MCF 10A (cell line): ENCODE measurements at regions not wholly inside any gene's neighbourhood (a gene's known extent, or its start where the extent isn't known, plus 50 kb on each side); places are given as distances from the start of the nearest gene placed in this dataset.

Experiments
- BruUV-seq: library from RNA; stranded (reverse); fragments of 400-500 nt; replicated peaks from 2 replicates; lab custom pipeline; 2021; lab: Mats Ljungman, UMichigan
- CTCF ChIA-PET: fragments of 300-600 bp; sonication (Branson Sonifier 250); formaldehyde crosslinking; extraction: SDS; loops from one replicate; lab custom pipeline; 2021; ENCODE audit warnings: antibody characterized with exemption, inconsistent platforms; lab: Yijun Ruan, JAX
- POLR2A ChIA-PET: fragments of 300-600, 350-650 bp; sonication (Branson Sonifier 250); formaldehyde crosslinking; extraction: SDS; loops from one replicate; lab custom pipeline; 2020; ENCODE audit warnings: antibody characterized with exemption, inconsistent platforms; lab: Yijun Ruan, JAX
- DNase-seq: peaks from one replicate; pipeline ENCODE4 v3.0.0-alpha.2; 2018; ENCODE audit not compliant: unreplicated experiment
- H3K27ac Mint-ChIP-seq: one replicate; pipeline ENCODE4 v1.8.0; 2022; ENCODE audit warnings: mild to moderate bottlenecking, low read depth, mixed read lengths; ENCODE audit not compliant: unreplicated experiment
- H3K27me3 Mint-ChIP-seq: one replicate; pipeline ENCODE4 v1.8.0; 2022; ENCODE audit warnings: mixed read lengths; ENCODE audit not compliant: insufficient read depth, unreplicated experiment
- H3K36me3 Mint-ChIP-seq: one replicate; pipeline ENCODE4 v1.8.0; 2022; ENCODE audit warnings: mild to moderate bottlenecking, moderate library complexity, mixed read lengths; ENCODE audit not compliant: insufficient read depth, unreplicated experiment
- H3K4me1 Mint-ChIP-seq: one replicate; pipeline ENCODE4 v1.8.0; 2022; ENCODE audit warnings: mixed read lengths; ENCODE audit not compliant: insufficient read depth, unreplicated experiment
- H3K4me3 Mint-ChIP-seq: one replicate; pipeline ENCODE4 v1.8.0; 2022; ENCODE audit warnings: mild to moderate bottlenecking, moderate library complexity, mixed read lengths; ENCODE audit not compliant: unreplicated experiment
- H3K9me3 Mint-ChIP-seq: one replicate; pipeline ENCODE4 v1.8.0; 2022; ENCODE audit warnings: mixed read lengths; ENCODE audit not compliant: unreplicated experiment
- CTCF ChIP-seq: fragments of 200-600 bp; IDR thresholded peaks from one replicate; pipeline ENCODE4 v1.8.0; 2022; ENCODE audit warnings: antibody characterized with exemption, mild to moderate bottlenecking; ENCODE audit not compliant: unreplicated experiment
- intact Hi-C: fragments of 100-400 bp; cut with micrococcal nuclease; formaldehyde crosslinking; loops from 2 replicates; pipeline ENCODE4 v1.14.1; 2022

DNA sequence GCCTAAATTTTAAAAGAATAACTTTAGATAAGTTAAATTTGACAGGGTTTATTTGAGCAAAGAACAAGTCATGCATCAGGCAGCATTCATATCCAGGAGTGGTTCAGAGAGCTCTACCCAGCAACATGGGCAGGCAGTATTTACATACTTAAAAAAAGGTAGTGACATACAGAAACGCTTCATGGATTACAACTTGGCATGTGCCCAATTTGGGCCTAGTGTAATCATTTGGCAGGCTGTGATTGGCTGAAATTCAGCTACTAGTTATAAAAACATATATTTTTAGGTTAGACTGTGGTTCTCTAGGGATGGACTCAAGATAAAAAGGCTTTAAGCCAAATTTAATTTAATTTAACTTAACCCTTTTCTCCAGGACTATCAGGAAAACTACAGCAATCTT lies 374.0 kb upstream of the ADAMTS16 start:
- no peak overlapping the region for H3K27ac Mint-ChIP-seq
- no peak for TF ChIP-seq CTCF
- H3K36me3 Mint-ChIP-seq: no peaks in the 10 kb centered on the region
- H3K4me3 Mint-ChIP-seq: no peak overlapping the region
- CTCF ChIA-PET: no interaction called here
- POLR2A ChIA-PET: no interaction called here
- no peaks in the 10 kb centered on the region for H3K4me1 Mint-ChIP-seq
- intact Hi-C loops: no loop called here
- no TSS peak for BruUV-seq
- peaks cover 8% of the 10 kb centered on the region for H3K9me3 Mint-ChIP-seq
- no peak for DNase-seq
- H3K27me3 Mint-ChIP-seq: no peaks in the 10 kb centered on the region

DNA sequence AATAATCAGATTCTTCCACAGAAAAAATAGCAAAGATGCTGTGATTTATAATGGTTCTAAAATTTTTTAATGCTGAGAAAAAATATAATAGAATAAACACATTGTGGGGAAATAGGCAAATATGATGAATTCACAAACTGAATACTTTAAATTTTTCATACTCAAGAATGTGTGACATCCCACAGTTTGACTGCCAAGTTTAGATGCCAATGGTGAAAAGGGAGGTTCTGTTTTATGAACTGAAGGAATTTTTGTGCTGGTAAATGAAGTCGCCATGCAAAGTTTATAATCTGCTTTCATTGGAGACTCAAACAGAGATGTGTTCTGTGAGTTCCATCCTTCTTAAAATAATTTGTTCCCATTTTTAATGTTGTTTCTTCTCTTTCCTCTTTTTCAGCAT lies 367.5 kb upstream of the ADAMTS16 start:
- TF ChIP-seq CTCF: no peak
- intact Hi-C loops: no loop called here
- BruUV-seq: no TSS peak
- peaks cover 8% of the 10 kb centered on the region for H3K9me3 Mint-ChIP-seq
- H3K36me3 Mint-ChIP-seq: no peaks in the 10 kb centered on the region
- H3K4me1 Mint-ChIP-seq: peaks cover 4% of the 10 kb centered on the region
- no peak overlapping the region for H3K4me3 Mint-ChIP-seq
- POLR2A ChIA-PET: no interaction called here
- no peak overlapping the region for H3K27ac Mint-ChIP-seq
- CTCF ChIA-PET: no interaction called here
- no peaks in the 10 kb centered on the region for H3K27me3 Mint-ChIP-seq
- DNase-seq: no peak

DNA sequence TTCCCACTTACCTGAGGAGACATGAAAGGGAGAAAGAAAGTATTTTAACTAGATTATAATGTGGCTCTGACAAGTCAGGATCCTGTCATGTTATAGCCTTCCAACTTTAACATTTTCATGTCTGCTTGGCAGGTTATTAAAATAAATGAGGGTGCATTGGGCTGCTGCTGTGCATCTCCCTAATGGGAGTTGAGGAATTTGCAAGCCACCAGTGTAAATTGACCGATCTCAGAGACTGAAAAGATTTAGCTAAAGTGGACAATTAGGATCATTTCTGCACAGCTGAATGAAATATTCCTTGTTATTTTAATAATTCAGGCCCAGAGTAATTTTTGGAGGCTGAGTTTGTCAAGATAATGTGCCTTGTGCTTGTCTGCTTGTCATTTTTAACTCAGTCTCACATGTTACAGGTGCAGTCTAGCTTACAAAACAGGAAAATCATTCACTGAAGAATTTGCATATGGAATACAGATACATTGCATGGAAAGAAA lies 366.3 kb upstream of the ADAMTS16 start:
- Mint-ChIP-seq H3K4me3 (no peak overlapping the region), H3K27me3 (no peaks in the 10 kb centered on the region), H3K9me3 (peaks cover 16% of the 10 kb centered on the region), H3K27ac (no peak overlapping the region), H3K4me1 (peaks cover 4% of the 10 kb centered on the region), H3K36me3 (no peaks in the 10 kb centered on the region)
- ChIA-PET CTCF (no interaction called here), POLR2A (no interaction called here)
- intact Hi-C loops: no loop called here
- DNase-seq: no peak
- TF ChIP-seq CTCF: no peak
- BruUV-seq: no TSS peak

DNA sequence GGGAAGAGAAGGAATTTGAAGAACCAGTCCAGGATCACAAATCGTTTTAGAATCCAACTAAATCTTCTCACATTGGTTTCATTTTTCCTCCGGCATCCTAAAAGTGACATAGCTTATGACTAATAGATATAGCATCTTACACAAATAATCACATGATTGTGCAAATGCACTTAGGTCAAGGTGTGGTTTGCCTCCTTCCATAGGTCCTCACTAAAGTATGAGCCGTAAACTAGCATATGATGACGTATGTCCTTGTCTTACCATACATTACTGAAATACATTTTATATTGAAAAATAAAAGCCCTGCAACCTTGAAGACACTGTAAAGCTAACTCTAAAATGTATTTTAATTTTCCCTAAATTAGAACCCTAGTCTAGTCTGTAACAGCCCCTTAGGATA lies 362.7 kb upstream of the ADAMTS16 start:
- ChIA-PET CTCF (no interaction called here), POLR2A (no interaction called here)
- TF ChIP-seq CTCF: no peak
- H3K9me3 Mint-ChIP-seq: peaks cover 14% of the 10 kb centered on the region
- H3K36me3 Mint-ChIP-seq: no peaks in the 10 kb centered on the region
- intact Hi-C loops: no loop called here
- H3K27me3 Mint-ChIP-seq: no peaks in the 10 kb centered on the region
- no TSS peak for BruUV-seq
- peak; percentile 33 for DNase-seq
- peaks cover 4% of the 10 kb centered on the region for H3K4me1 Mint-ChIP-seq
- H3K4me3 Mint-ChIP-seq: no peak overlapping the region
- H3K27ac Mint-ChIP-seq: no peak overlapping the region
